OCI-M1 (cell line): ENCODE measurements at regions not wholly inside any gene's neighbourhood (a gene's known extent, or its start where the extent isn't known, plus 50 kb on each side); places are given as distances from the start of the nearest gene placed in this dataset.
A peak's percentile ranks its signal among the peaks of the same experiment; 100 is the strongest.

ENCODE experiments used
- DNase-seq: peaks from one replicate; lab custom pipeline; 2025; lab: John Stamatoyannopoulos, UW

GRCh38 chr12:126084480-126084879 lies 1019.2 kb downstream of the AACS start:
- no peak for DNase-seq

GRCh38 chr12:126086242-126086641 lies 1021.0 kb downstream of the AACS start:
- DNase-seq = no peak

- no peak for DNase-seq
Observed at GRCh38 chr12:126087692-126088091, 1022.5 kb downstream of the AACS start.

GRCh38 chr12:126093908-126094307 lies 1028.7 kb downstream of the AACS start:
- no peak for DNase-seq

GRCh38 chr12:126095748-126096510 lies 1030.7 kb downstream of the AACS start:
- DNase-seq = no peak

- no peak for DNase-seq
Observed at GRCh38 chr12:126106706-126107105, 1041.5 kb downstream of the AACS start.

GRCh38 chr12:126107659-126108058 lies 1042.4 kb downstream of the AACS start:
- no peak for DNase-seq

GRCh38 chr12:126108247-126108646 lies 1043.0 kb downstream of the AACS start:
- no peak for DNase-seq

- DNase-seq = no peak
Observed at GRCh38 chr12:126112141-126112540, 1046.9 kb downstream of the AACS start.

- DNase-seq = no peak
Observed at GRCh38 chr12:126112849-126113248, 1047.6 kb downstream of the AACS start.

- DNase-seq = no peak
Observed at GRCh38 chr12:126114441-126114840, 1049.2 kb downstream of the AACS start.

GRCh38 chr12:126117502-126117901 lies 1052.3 kb downstream of the AACS start:
- DNase-seq = no peak

- DNase-seq = peak; percentile 15
Observed at GRCh38 chr12:126139355-126139754, 1074.1 kb downstream of the AACS start.

- no peak for DNase-seq
Observed at GRCh38 chr12:126144603-126145002, 1079.4 kb downstream of the AACS start.

GRCh38 chr12:126147321-126147720 lies 1082.1 kb downstream of the AACS start:
- no peak for DNase-seq

GRCh38 chr12:126156806-126157574 lies 1091.8 kb downstream of the AACS start:
- no peak for DNase-seq

- DNase-seq = no peak
Observed at GRCh38 chr12:126157575-126157966, 1092.3 kb downstream of the AACS start.

- DNase-seq = no peak
Observed at GRCh38 chr12:126159139-126159538, 1093.9 kb downstream of the AACS start.

- no peak for DNase-seq
Observed at GRCh38 chr12:126160912-126161311, 1095.7 kb downstream of the AACS start.

GRCh38 chr12:126163984-126164383 lies 1098.7 kb downstream of the AACS start:
- no peak for DNase-seq

GRCh38 chr12:126171937-126172559 lies 1106.8 kb downstream of the AACS start:
- no peak for DNase-seq

GRCh38 chr12:126182619-126183236 lies 1117.5 kb downstream of the AACS start:
- no peak for DNase-seq

GRCh38 chr12:126185025-126185424 lies 1119.8 kb downstream of the AACS start:
- no peak for DNase-seq
